SK-N-SH (cell line): ENCODE measurements at regions not wholly inside any gene's neighbourhood (a gene's known extent, or its start where the extent isn't known, plus 50 kb on each side); places are given as distances from the start of the nearest gene placed in this dataset.

Source experiments
- CTCF ChIA-PET: fragments of 300-600, 350-600 bp; formaldehyde crosslinking; extraction: SDS; loops from one replicate; lab custom pipeline; 2021; lab: Yijun Ruan, JAX
- POLR2A ChIA-PET: fragments of 350-600 bp; sonication (Branson Sonifier 250); formaldehyde crosslinking; extraction: SDS; loops from one replicate; lab custom pipeline; 2020; ENCODE audit warnings: antibody characterized with exemption, inconsistent platforms; lab: Yijun Ruan, JAX
- DNase-seq: peaks from one replicate; pipeline ENCODE4 v3.0.0; 2012
- H2AFZ ChIP-seq: fragments of 200-600 bp; sonication (generic); 2 replicates; pipeline ENCODE4 v1.8.1; 2016; ENCODE audit warnings: antibody characterized with exemption, mild to moderate bottlenecking, low read depth
- H3F3A ChIP-seq: fragments of 200-600 bp; sonication (generic); replicated peaks from 2 replicates; pipeline ENCODE3; 2016; ENCODE audit warnings: antibody characterized with exemption, mild to moderate bottlenecking; ENCODE audit not compliant: insufficient read depth
- H3K27ac ChIP-seq, 2 experiments: fragments of 200-500 bp in 1 of 2; fragments of 200-600 bp in 1 of 2; sonication (Bioruptor generic) in 1 of 2; sonication (generic), shearing (Covaris generic) in 1 of 2; 2 replicates each; pipeline versions ENCODE4 v1.5.1 to v1.6.1; 2014 to 2016; ENCODE audit warnings: low read depth in 2 of 2, inconsistent platforms in 1 of 2, low read length in 1 of 2, mild to moderate bottlenecking in 1 of 2, mixed read lengths in 1 of 2
- H3K27me3 ChIP-seq: fragments of 200-600 bp; sonication (generic), shearing (Covaris generic); 2 replicates; pipeline ENCODE4 v1.6.1; 2016; ENCODE audit warnings: mixed run types; ENCODE audit not compliant: insufficient read depth
- H3K36me3 ChIP-seq, 2 experiments: fragments of 200-500 bp in 1 of 2; fragments of 200-600 bp in 1 of 2; sonication (Bioruptor generic) in 1 of 2; sonication (generic) in 1 of 2; replicated peaks in 1 of 2; 2 replicates each; pipeline versions ENCODE3 to v1.5.1; 2014 to 2016; ENCODE audit warnings: low read length in 1 of 2, mild to moderate bottlenecking in 1 of 2; ENCODE audit not compliant: insufficient read depth in 2 of 2, control insufficient read depth in 1 of 2
- H3K4me1 ChIP-seq, 2 experiments: fragments of 200-500 bp in 1 of 2; fragments of 200-600 bp in 1 of 2; sonication (Bioruptor generic) in 1 of 2; sonication (generic), shearing (Covaris generic) in 1 of 2; 2 replicates each; pipeline versions ENCODE4 v1.5.1 to v1.6.1; 2014 to 2016; ENCODE audit warnings: low read depth in 1 of 2, low read length in 1 of 2, mixed run types in 1 of 2; ENCODE audit not compliant: insufficient read depth in 2 of 2, control insufficient read depth in 1 of 2
- H3K4me2 ChIP-seq: fragments of 200-600 bp; sonication (generic), shearing (Covaris generic); 2 replicates; pipeline ENCODE4 v1.6.1; 2017; ENCODE audit warnings: mixed run types
- H3K4me3 ChIP-seq, 2 experiments: fragments of 200-500 bp in 1 of 2; fragments of 200-600 bp in 1 of 2; sonication (Bioruptor generic) in 1 of 2; sonication (generic), shearing (Covaris generic) in 1 of 2; 2 replicates each; pipeline versions ENCODE4 v1.5.1 to v1.8.1; 2014 to 2016; ENCODE audit warnings: low read depth in 2 of 2, inconsistent platforms in 1 of 2, low read length in 1 of 2, mild to moderate bottlenecking in 1 of 2, mixed read lengths in 1 of 2, moderate library complexity in 1 of 2
- H3K79me2 ChIP-seq: fragments of 200-600 bp; sonication (generic); 2 replicates; pipeline ENCODE4 v1.8.1; 2017; ENCODE audit warnings: mild to moderate bottlenecking; ENCODE audit not compliant: insufficient read depth
- H3K9ac ChIP-seq: fragments of 200-600 bp; sonication (generic); 2 replicates; pipeline ENCODE4 v1.6.1; 2017; ENCODE audit warnings: mixed run types
- H3K9me2 ChIP-seq: fragments of 200-600 bp; sonication (generic); 2 replicates; pipeline ENCODE4 v1.6.1; 2017; ENCODE audit warnings: mixed run types
- H3K9me3 ChIP-seq: fragments of 200-600 bp; sonication (generic); 2 replicates; pipeline ENCODE4 v1.6.1; 2017; ENCODE audit warnings: mixed run types, mild to moderate bottlenecking, moderate library complexity
- H4K20me1 ChIP-seq: fragments of 200-600 bp; sonication (generic); 2 replicates; pipeline ENCODE4 v1.6.1; 2017; ENCODE audit warnings: mild to moderate bottlenecking, mixed run types; ENCODE audit not compliant: insufficient read depth
- FOSL2 ChIP-seq: IDR thresholded peaks from 2 replicates; pipeline ENCODE4 v1.4.0; 2012; ENCODE audit warnings: low read depth, mild to moderate bottlenecking, moderate library complexity, borderline replicate concordance
- GABPA ChIP-seq: IDR thresholded peaks from 2 replicates; pipeline ENCODE4 v1.4.0; 2012; ENCODE audit warnings: low read depth, mild to moderate bottlenecking
- JUND ChIP-seq: IDR thresholded peaks from 2 replicates; pipeline ENCODE4 v1.4.0; 2012
- MAX ChIP-seq: IDR thresholded peaks from 2 replicates; pipeline ENCODE4 v1.4.0; 2012; ENCODE audit warnings: low read depth
- NFIC ChIP-seq: IDR thresholded peaks from 2 replicates; pipeline ENCODE4 v1.4.0; 2012; ENCODE audit warnings: borderline replicate concordance
- RCOR1 ChIP-seq: fragments of 150-350 bp; IDR thresholded peaks from 2 replicates; pipeline ENCODE4 v1.6.1; 2017; ENCODE audit warnings: antibody characterized with exemption, low read length
- REST ChIP-seq: IDR thresholded peaks from 2 replicates; pipeline ENCODE4 v1.6.1; 2012; ENCODE audit warnings: mild to moderate bottlenecking, low read depth, low read length, moderate library complexity
- TEAD4 ChIP-seq: IDR thresholded peaks from 2 replicates; pipeline ENCODE4 v1.4.0; 2012; ENCODE audit warnings: mild to moderate bottlenecking, borderline replicate concordance; ENCODE audit not compliant: insufficient read depth
- WGBS: methylation state at CpG from one replicate; pipeline ENCODE4 v1.1.6; 2017; ENCODE audit warnings: low lambda C conversion rate; 5-methylcytosine and 5-hydroxymethylcytosine counted together
- TF ChIP-seq, protein P1 (sequence below): fragments of 150-350 bp; IDR thresholded peaks from 2 replicates; pipeline ENCODE4 v1.6.1; 2016; ENCODE audit warnings: mild to moderate bottlenecking, low read depth, low read length
- TF ChIP-seq, protein P2 (sequence below): IDR thresholded peaks from 2 replicates; pipeline ENCODE4; 2012

DNA sequence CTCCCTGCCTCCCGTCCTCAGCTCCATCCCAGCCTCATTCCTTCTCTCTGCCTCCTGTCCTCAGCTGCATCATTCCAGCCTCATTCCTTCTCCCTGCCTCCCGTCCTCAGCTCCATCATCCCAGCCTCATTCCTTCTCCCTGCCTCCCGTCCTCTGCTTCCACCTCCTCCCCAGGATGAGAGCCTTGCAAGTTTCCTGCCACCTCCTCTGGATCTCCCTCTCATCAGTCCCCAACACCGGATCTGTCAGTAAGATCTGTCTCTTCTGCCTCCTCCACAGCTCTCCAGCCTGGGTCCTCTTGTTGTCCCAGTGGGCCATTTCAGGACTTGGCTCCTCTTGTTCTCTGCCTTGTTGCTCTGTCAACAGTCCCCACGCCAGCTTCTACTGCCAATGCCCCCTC lies 130.9 kb downstream of the NDUFA10 start (continued):
- TF ChIP-seq, protein P1, sequence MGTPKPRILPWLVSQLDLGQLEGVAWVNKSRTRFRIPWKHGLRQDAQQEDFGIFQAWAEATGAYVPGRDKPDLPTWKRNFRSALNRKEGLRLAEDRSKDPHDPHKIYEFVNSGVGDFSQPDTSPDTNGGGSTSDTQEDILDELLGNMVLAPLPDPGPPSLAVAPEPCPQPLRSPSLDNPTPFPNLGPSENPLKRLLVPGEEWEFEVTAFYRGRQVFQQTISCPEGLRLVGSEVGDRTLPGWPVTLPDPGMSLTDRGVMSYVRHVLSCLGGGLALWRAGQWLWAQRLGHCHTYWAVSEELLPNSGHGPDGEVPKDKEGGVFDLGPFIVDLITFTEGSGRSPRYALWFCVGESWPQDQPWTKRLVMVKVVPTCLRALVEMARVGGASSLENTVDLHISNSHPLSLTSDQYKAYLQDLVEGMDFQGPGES, result no peak

GRCh38 chr2:239893236-239893515 lies 132.0 kb downstream of the NDUFA10 start:
- no peaks in the 10 kb centered on the region for H3K9me3 ChIP-seq
- H2AFZ ChIP-seq, result no peak overlapping the region
- H3K9ac ChIP-seq, result no peak overlapping the region
- H3F3A ChIP-seq, result no peaks in the 10 kb centered on the region
- CTCF ChIA-PET, result interaction anchor here (0.8 to 1.3 kb wide), 2 partner anchors 65 to 593 kb away, joined by 3 read pairs; no protein-coding TSS in a partner anchor
- H4K20me1 ChIP-seq, result no peaks in the 10 kb centered on the region
- no peaks in the 10 kb centered on the region for H3K27me3 ChIP-seq
- H3K4me3 ChIP-seq, result no peak overlapping the region
- no peaks in the 10 kb centered on the region for H3K36me3 ChIP-seq
- H3K4me2 ChIP-seq, result no peak overlapping the region
- DNase-seq, result no peak
- WGBS, result 19% methylated on average over 4 of the region's 4 CpGs
- POLR2A ChIA-PET, result no interaction called here
- H3K9me2 ChIP-seq, result no peaks in the 10 kb centered on the region
- no peaks in the 10 kb centered on the region for H3K79me2 ChIP-seq
- no peaks in the 10 kb centered on the region for H3K4me1 ChIP-seq
- H3K27ac ChIP-seq, result no peak overlapping the region
- no peak for TF ChIP-seq NFIC
- TF ChIP-seq, protein P2, sequence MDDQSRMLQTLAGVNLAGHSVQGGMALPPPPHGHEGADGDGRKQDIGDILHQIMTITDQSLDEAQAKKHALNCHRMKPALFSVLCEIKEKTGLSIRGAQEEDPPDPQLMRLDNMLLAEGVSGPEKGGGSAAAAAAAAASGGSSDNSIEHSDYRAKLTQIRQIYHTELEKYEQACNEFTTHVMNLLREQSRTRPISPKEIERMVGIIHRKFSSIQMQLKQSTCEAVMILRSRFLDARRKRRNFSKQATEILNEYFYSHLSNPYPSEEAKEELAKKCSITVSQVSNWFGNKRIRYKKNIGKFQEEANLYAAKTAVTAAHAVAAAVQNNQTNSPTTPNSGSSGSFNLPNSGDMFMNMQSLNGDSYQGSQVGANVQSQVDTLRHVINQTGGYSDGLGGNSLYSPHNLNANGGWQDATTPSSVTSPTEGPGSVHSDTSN, result no peak
- no peak for TF ChIP-seq TEAD4
- TF ChIP-seq FOSL2, result no peak
- no peak for TF ChIP-seq RCOR1
- no peak for TF ChIP-seq JUND
- TF ChIP-seq GABPA, result no peak
- TF ChIP-seq, protein P1, result no peak
- TF ChIP-seq REST, result no peak
- no peak for TF ChIP-seq MAX
